HG03575 (cell line): ENCODE measurements at regions not wholly inside any gene's neighbourhood (a gene's known extent, or its start where the extent isn't known, plus 50 kb on each side); places are given as distances from the start of the nearest gene placed in this dataset.
"Not testable (repeated sequence)": the region's sequence is repeated elsewhere in the genome, so short reads cannot be mapped to it uniquely, and the experiment has no call there.

Source experiments
- ATAC-seq: cut with Tn5 transposase; IDR thresholded peaks from one replicate; pipeline ENCODE4 v1.9.1; 2021; ENCODE audit not compliant: unreplicated experiment, insufficient number of reproducible peaks, low FRiP score; ENCODE audit errors: extremely low read depth

- no peak for ATAC-seq
Observed at GRCh38 chr7:13188236-13188805, 500.9 kb downstream of the ARL4A start.

- ATAC-seq, result no peak
Observed at GRCh38 chr7:13188922-13189321, 501.5 kb downstream of the ARL4A start.

- no peak for ATAC-seq
Observed at GRCh38 chr7:13189668-13190067, 502.2 kb downstream of the ARL4A start.

- no peak for ATAC-seq
Observed at GRCh38 chr7:13197501-13197900, 510.1 kb downstream of the ARL4A start.

GRCh38 chr7:13198036-13198435, 510.6 kb downstream of the ARL4A start:
- no peak for ATAC-seq

GRCh38 chr7:13198727-13199126, 511.3 kb downstream of the ARL4A start:
- no peak for ATAC-seq

- no peak for ATAC-seq
Observed at GRCh38 chr7:13201628-13202027, 514.2 kb downstream of the ARL4A start.

GRCh38 chr7:13217768-13218167, 530.3 kb downstream of the ARL4A start:
- no peak for ATAC-seq

- no peak for ATAC-seq
Observed at GRCh38 chr7:13225068-13225467, 537.6 kb downstream of the ARL4A start.

- ATAC-seq, result no peak
Observed at GRCh38 chr7:13226385-13226784, 539.0 kb downstream of the ARL4A start.

GRCh38 chr7:13231216-13231615, 543.8 kb downstream of the ARL4A start:
- ATAC-seq, result no peak

- ATAC-seq, result no peak
Observed at GRCh38 chr7:13235436-13235835, 548.0 kb downstream of the ARL4A start.

GRCh38 chr7:13236026-13236425, 548.6 kb downstream of the ARL4A start:
- no peak for ATAC-seq

- no peak for ATAC-seq
Observed at GRCh38 chr7:13240349-13240748, 552.9 kb downstream of the ARL4A start.

- no peak for ATAC-seq
Observed at GRCh38 chr7:13241416-13241815, 554.0 kb downstream of the ARL4A start.

GRCh38 chr7:13257661-13258060, 570.2 kb downstream of the ARL4A start:
- no peak for ATAC-seq

- ATAC-seq, result no peak
Observed at GRCh38 chr7:13258386-13258785, 571.0 kb downstream of the ARL4A start.

GRCh38 chr7:13259930-13260329, 572.5 kb downstream of the ARL4A start:
- no peak for ATAC-seq

- no peak for ATAC-seq
Observed at GRCh38 chr7:13262929-13263530, 575.6 kb downstream of the ARL4A start.

GRCh38 chr7:13265271-13265670, 577.8 kb downstream of the ARL4A start:
- no peak for ATAC-seq

- ATAC-seq, result not testable (repeated sequence)
Observed at GRCh38 chr7:13274205-13274604, 586.8 kb downstream of the ARL4A start.
